Right atrium auricular region (tissue), 2 donors: ENCODE measurements at regions not wholly inside any gene's neighbourhood (a gene's known extent, or its start where the extent isn't known, plus 50 kb on each side); places are given as distances from the start of the nearest gene placed in this dataset.

Experiments used
- DNase-seq: peaks from one replicate; pipeline ENCODE4 v3.0.0-alpha.2; 2019; ENCODE audit warnings: low spot score
- H3K27ac ChIP-seq, 2 donors: fragments of 200-600 bp; sonication (generic); 1 replicate in 1 of 2; 2 replicates in 1 of 2; pipeline ENCODE4 v1.5.1; 2016 to 2019
- H3K27me3 ChIP-seq, 2 donors: fragments of 200-600 bp; sonication (generic); one replicate each; pipeline versions ENCODE4 v1.5.1 to v1.6.0; 2017 to 2019
- H3K36me3 ChIP-seq: fragments of 200-600 bp; sonication (generic); one replicate; pipeline ENCODE4 v1.5.1; 2016
- H3K4me1 ChIP-seq, 2 donors: fragments of 200-600 bp; sonication (generic); one replicate each; pipeline versions ENCODE4 v1.5.1 to v1.6.0; 2017 to 2019
- H3K4me3 ChIP-seq, 2 donors: fragments of 200-600 bp; sonication (generic); 1 replicate in 1 of 2; 2 replicates in 1 of 2; pipeline ENCODE4 v1.5.1; 2017 to 2019; ENCODE audit warnings: mild to moderate bottlenecking in 1 of 2, moderate library complexity in 1 of 2
- H3K9me3 ChIP-seq, 2 donors: fragments of 200-600 bp; sonication (generic); one replicate each; pipeline ENCODE4 v1.5.1; 2019
- CTCF ChIP-seq, 2 donors: fragments of 200-600 bp; sonication (generic); IDR thresholded peaks; one replicate each; pipeline ENCODE4 v1.5.1; 2019; ENCODE audit warnings: antibody characterized with exemption in 2 of 2

GRCh38 chr10:69738858-69739435 lies 62.8 kb upstream of the COL13A1 start:
- H3K27ac ChIP-seq, result no peak overlapping the region
- no peak overlapping the region for H3K4me3 ChIP-seq
- H3K27me3 ChIP-seq, result no peaks in the 10 kb centered on the region
- no peaks in the 10 kb centered on the region for H3K36me3 ChIP-seq
- no peaks in the 10 kb centered on the region for H3K9me3 ChIP-seq
- TF ChIP-seq CTCF (IDR thresholded peaks at IDR 0.05), result no peak
- H3K4me1 ChIP-seq, result peaks cover 0 to 35% of the 10 kb centered on the region in 2 donors
- DNase-seq, result no peak

- Histone ChIP-seq H3K9me3 (no peaks in the 10 kb centered on the region), H3K4me3 (no peak overlapping the region), H3K27me3 (no peaks in the 10 kb centered on the region), H3K4me1 (peaks cover 0 to 28% of the 10 kb centered on the region in 2 donors), H3K27ac (no peak overlapping the region), H3K36me3 (no peaks in the 10 kb centered on the region)
- DNase-seq, result no peak
- no peak for TF ChIP-seq CTCF (IDR thresholded peaks at IDR 0.05)
Measured at GRCh38 chr10:69739634-69740033, 62.1 kb upstream of the COL13A1 start.

GRCh38 chr10:69740126-69740525 lies 61.6 kb upstream of the COL13A1 start:
- no peak for TF ChIP-seq CTCF (IDR thresholded peaks at IDR 0.05)

GRCh38 chr10:69741252-69741651 lies 60.5 kb upstream of the COL13A1 start:
- no peaks in the 10 kb centered on the region for H3K9me3 ChIP-seq
- TF ChIP-seq CTCF (IDR thresholded peaks at IDR 0.05), result no peak
- no peak for DNase-seq

More at GRCh38 chr10:69740126-69740525, 61.6 kb upstream of the COL13A1 start:
- H3K27ac ChIP-seq, result no peak overlapping the region
- no peaks in the 10 kb centered on the region for H3K9me3 ChIP-seq
- H3K36me3 ChIP-seq, result no peaks in the 10 kb centered on the region
- peaks cover 0 to 23% of the 10 kb centered on the region in 2 donors for H3K4me1 ChIP-seq
- H3K4me3 ChIP-seq, result no peak overlapping the region
- no peak for DNase-seq
- no peaks in the 10 kb centered on the region for H3K27me3 ChIP-seq

GRCh38 chr10:69741671-69742355 lies 59.9 kb upstream of the COL13A1 start:
- no peak for DNase-seq
- Histone ChIP-seq H3K9me3 (no peaks in the 10 kb centered on the region), H3K27me3 (no peaks in the 10 kb centered on the region), H3K4me1 (peaks cover 0 to 18% of the 10 kb centered on the region in 2 donors), H3K27ac (no peak overlapping the region), H3K4me3 (no peak overlapping the region), H3K36me3 (no peaks in the 10 kb centered on the region)
- TF ChIP-seq CTCF (IDR thresholded peaks at IDR 0.05), result no peak

More at GRCh38 chr10:69741252-69741651, 60.5 kb upstream of the COL13A1 start:
- no peaks in the 10 kb centered on the region for H3K27me3 ChIP-seq
- no peak overlapping the region for H3K4me3 ChIP-seq
- H3K27ac ChIP-seq, result no peak overlapping the region
- peaks cover 0 to 18% of the 10 kb centered on the region in 2 donors for H3K4me1 ChIP-seq
- no peaks in the 10 kb centered on the region for H3K36me3 ChIP-seq
